ENCODE measurements at regions not wholly inside any gene's neighbourhood (a gene's known extent, or its start where the extent isn't known, plus 50 kb on each side); places are given as distances from the start of the nearest gene placed in this dataset.

GRCh38 chr5:12526113-12526512 lies 621.9 kb upstream of the CTNND2 start:
- Histone ChIP-seq H4K91ac (replicated peaks; ENCODE audit: insufficient read length, low read length) (no peak overlapping the region), H3K79me2 (ENCODE audit: control insufficient read depth in 1 of 2, insufficient read depth in 2 of 2, low read length in 2 of 2) (no peaks in the 10 kb centered on the region), H3K27me3 (replicated peaks in 1 of 4; ENCODE audit: control insufficient read depth in 3 of 4, extremely low read depth in 1 of 4, insufficient read depth in 3 of 4, low read length in 3 of 4) (no peaks in the 10 kb centered on the region), H3K23ac (ENCODE audit: insufficient read length) (no peak overlapping the region), H3K36me3 (ENCODE audit: control insufficient read depth in 2 of 4, insufficient read depth in 4 of 4, low read length in 3 of 4) (no peaks in the 10 kb centered on the region), H3K4me2 (ENCODE audit: insufficient read depth in 1 of 2, low read depth in 2 of 2, low read length in 2 of 2) (no peak overlapping the region), H3K4ac (replicated peaks; ENCODE audit: insufficient read length, low read depth, low read length) (no peak overlapping the region), H3K9ac (replicated peaks in 1 of 4; ENCODE audit: extremely low read depth in 1 of 4, low read depth in 3 of 4, low read length in 3 of 4) (no peak overlapping the region), H2BK15ac (ENCODE audit: low read length) (no peak overlapping the region), H3K79me1 (ENCODE audit: low read depth, low read length) (no peaks in the 10 kb centered on the region; the same call in 1 of the 2 replicates), H3K9me3 (ENCODE audit: insufficient read depth in 2 of 2, low read depth in 1 of 2, low read length in 1 of 2) (peaks cover 0 to 2% of the 10 kb centered on the region in 2 experiments; a peak in 2 of 4 replicates), H3K27ac (ENCODE audit: low read depth, low read length) (no peak overlapping the region), H3K56ac (replicated peaks; ENCODE audit: insufficient read length, low read depth, low read length) (no peak overlapping the region), H2AK5ac (ENCODE audit: low read depth, low read length) (no peak overlapping the region), H3K14ac (ENCODE audit: insufficient read length) (no peak overlapping the region), H2BK20ac (ENCODE audit: low read length) (no peak overlapping the region), H3K18ac (ENCODE audit: extremely low read depth, low read length) (no peak overlapping the region), H2BK5ac (ENCODE audit: low read depth, low read length) (no peak overlapping the region), H3K4me1 (replicated peaks in 1 of 4; ENCODE audit: control insufficient read depth in 3 of 4, insufficient read depth in 4 of 4, low read length in 3 of 4) (no peaks in the 10 kb centered on the region), H4K5ac (ENCODE audit: insufficient read length, low read depth, low read length) (no peak overlapping the region), H4K8ac (ENCODE audit: extremely low read depth, insufficient read depth, low read length) (no peak overlapping the region), H2BK12ac (ENCODE audit: low read depth, low read length) (no peak overlapping the region), H4K20me1 (replicated peaks in 1 of 2; ENCODE audit: control insufficient read depth in 1 of 2, insufficient read depth in 2 of 2, low read length in 2 of 2) (no peaks in the 10 kb centered on the region), H2BK120ac (replicated peaks; ENCODE audit: low read depth, low read length) (no peak overlapping the region), H2AFZ (ENCODE audit: low read length) (peak overlapping the region; percentile 23; the same call in 1 of the 2 replicates), H3K23me2 (ENCODE audit: low read depth, low read length) (no peaks in the 10 kb centered on the region), H3K4me3 (ENCODE audit: extremely low read depth in 1 of 4, insufficient read depth in 2 of 4, low read depth in 3 of 4, low read length in 4 of 4) (no peak overlapping the region)
- ChIA-PET POLR2A (ENCODE audit: partially characterized antibody) (no interaction called here), CTCF (ENCODE audit: partially characterized antibody) (no interaction called here)
- no peak for DNase-seq (ENCODE audit: low read depth in 1 of 2, low spot score in 2 of 2)
- 80% methylated on average over 1 of the region's 1 CpG; no CpG with 5 or more reads in 1 of the 2 experiments for WGBS, 2 experiments (ENCODE audit: extremely low coverage in 1 of 2, insufficient coverage in 1 of 2, insufficient read length in 1 of 2, insufficient replicate concordance in 2 of 2, low coverage in 1 of 2, low lambda C conversion rate in 2 of 2, missing lambda C conversion rate in 1 of 2)
- FAIRE-seq = no peak
- TF ChIP-seq RFX5 (IDR thresholded peaks at IDR 0.05; ENCODE audit: borderline replicate concordance, low read depth, low read length) = no peak
- no peak for TF ChIP-seq POLR2A (IDR thresholded peaks at IDR 0.05; ENCODE audit: control extremely low read depth in 1 of 2, low read depth in 2 of 2, low read length in 2 of 2)
- TF ChIP-seq CBX5 (IDR thresholded peaks at IDR 0.05; ENCODE audit: low read depth, low read length) = no peak
- no peak for TF ChIP-seq SAP30 (IDR thresholded peaks at IDR 0.05; ENCODE audit: insufficient read depth, insufficient replicate concordance, low read length)

Data from H1 (cell line).